NCI-H1092 (cell line): ENCODE measurements at regions not wholly inside any gene's neighbourhood (a gene's known extent, or its start where the extent isn't known, plus 50 kb on each side); places are given as distances from the start of the nearest gene placed in this dataset.

ENCODE experiments used
- DNase-seq: peaks from one replicate; lab custom pipeline; 2025; lab: John Stamatoyannopoulos, UW

- no peak for DNase-seq
Measured at GRCh38 chr18:49658823-49659404, 97.1 kb downstream of the LIPG start.

- DNase-seq, result no peak
Measured at GRCh38 chr18:49656073-49656692, 94.3 kb downstream of the LIPG start.

GRCh38 chr18:49655266-49656072 lies 93.6 kb downstream of the LIPG start:
- DNase-seq, result no peak

- no peak for DNase-seq
Measured at GRCh38 chr18:49654347-49654746, 92.5 kb downstream of the LIPG start.

GRCh38 chr18:49652881-49653724 lies 91.2 kb downstream of the LIPG start:
- DNase-seq, result no peak

GRCh38 chr18:49651033-49651432 lies 89.2 kb downstream of the LIPG start:
- DNase-seq, result no peak

GRCh38 chr18:49650426-49650891 lies 88.6 kb downstream of the LIPG start:
- no peak for DNase-seq

- no peak for DNase-seq
Measured at GRCh38 chr18:49648811-49649210, 87.0 kb downstream of the LIPG start.
